Left lung (tissue), 4 donors: ENCODE measurements at regions not wholly inside any gene's neighbourhood (a gene's known extent, or its start where the extent isn't known, plus 50 kb on each side); places are given as distances from the start of the nearest gene placed in this dataset.

ENCODE experiments used
- ATAC-seq: fragments of 200-7000 bp; cut with Tn5 transposase; one replicate; pipeline ENCODE4 v1.9.1; 2020; ENCODE audit warnings: moderate library complexity
- DNase-seq, 4 donors: peaks; one replicate each; pipeline ENCODE4 v3.0.0-alpha.2; 2013 to 2020
- H3K27ac ChIP-seq, 2 donors: fragments of 200-600 bp; sonication (generic) in 1 of 2; one replicate each; pipeline versions ENCODE4 v1.5.0 to v1.8.0; 2020 to 2021
- H3K27me3 ChIP-seq, 2 donors: fragments of 200-600 bp; sonication (generic) in 1 of 2; one replicate each; pipeline versions ENCODE4 v1.5.0 to v1.8.0; 2020 to 2021
- H3K36me3 ChIP-seq, 2 donors: fragments of 200-600 bp; sonication (generic) in 1 of 2; one replicate each; pipeline versions ENCODE4 v1.5.0 to v1.8.0; 2020 to 2021
- H3K4me1 ChIP-seq, 2 donors: fragments of 200-600 bp; one replicate each; pipeline ENCODE4 v1.8.0; 2021
- H3K4me3 ChIP-seq, 2 donors: fragments of 200-600 bp; sonication (generic) in 1 of 2; one replicate each; pipeline versions ENCODE4 v1.5.0 to v1.8.0; 2020 to 2021; ENCODE audit warnings: mild to moderate bottlenecking in 1 of 2
- H3K9me3 ChIP-seq, 2 donors: fragments of 200-600 bp; sonication (generic) in 1 of 2; one replicate each; pipeline versions ENCODE4 v1.5.0 to v1.8.0; 2020 to 2021
- intact Hi-C, 2 donors: fragments of 100-400 bp; cut with DNase I; formaldehyde crosslinking; loops; one replicate each; pipeline versions ENCODE4 v1.11.2 to v1.14.2; 2022
- TF ChIP-seq, protein P1 (sequence below), 2 donors: fragments of 200-600 bp; sonication (generic) in 1 of 2; IDR thresholded peaks; one replicate each; pipeline versions ENCODE4 v1.5.0 to v1.8.0; 2021; ENCODE audit warnings: antibody characterized with exemption in 2 of 2
- donor health status: DM: no; HTN: yes; CAD: no.
- donor health status: DM: no; HTN: no; CAD: no.

DNA sequence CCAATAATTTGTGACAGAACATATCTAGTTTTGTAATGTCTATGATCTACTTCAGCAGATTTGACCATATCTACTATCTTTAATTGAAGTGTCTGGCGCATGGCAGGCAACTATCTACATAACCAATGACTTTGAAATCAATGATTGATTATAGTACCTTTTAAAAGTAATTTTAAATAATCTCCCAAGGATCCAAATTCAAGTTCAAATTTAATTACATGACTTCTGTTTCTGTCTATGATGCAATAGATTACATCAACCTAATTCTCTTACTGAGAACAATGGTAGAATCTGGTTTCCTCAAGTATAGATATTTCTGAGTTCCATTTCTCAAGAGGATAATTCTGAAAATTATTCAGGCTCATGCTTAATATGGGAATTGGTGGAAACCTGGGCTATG lies 177.4 kb upstream of the IL15 start:
- intact Hi-C loops, result no loop called here
- no peaks in the 10 kb centered on the region for H3K9me3 ChIP-seq
- no peak overlapping the region for H3K4me3 ChIP-seq

DNA sequence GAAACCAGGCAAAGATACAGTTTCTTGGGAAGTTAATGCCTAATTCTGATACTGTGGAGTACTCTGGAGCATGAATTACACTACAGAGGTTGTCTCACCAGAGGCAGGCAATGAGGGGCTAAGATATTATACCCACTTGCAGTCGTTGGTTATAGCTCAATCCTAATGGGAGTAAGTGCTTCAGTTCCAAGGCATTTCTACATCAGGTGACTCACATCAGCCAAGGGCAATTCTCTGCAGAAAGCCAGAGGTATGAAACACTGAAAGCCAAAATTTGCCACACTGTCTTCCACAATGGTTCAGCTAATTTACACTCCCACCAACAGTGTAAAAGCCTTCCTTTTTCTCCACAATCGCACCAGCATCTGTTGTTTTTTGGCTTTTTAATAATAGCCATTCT lies 174.0 kb upstream of the IL15 start:
- Histone ChIP-seq H3K27ac (no peak overlapping the region), H3K4me1 (no peaks in the 10 kb centered on the region), H3K9me3 (no peaks in the 10 kb centered on the region), H3K4me3 (no peak overlapping the region), H3K27me3 (no peaks in the 10 kb centered on the region), H3K36me3 (no peaks in the 10 kb centered on the region)
- ATAC-seq, result no peak
- no peak for DNase-seq
- TF ChIP-seq, protein P1, sequence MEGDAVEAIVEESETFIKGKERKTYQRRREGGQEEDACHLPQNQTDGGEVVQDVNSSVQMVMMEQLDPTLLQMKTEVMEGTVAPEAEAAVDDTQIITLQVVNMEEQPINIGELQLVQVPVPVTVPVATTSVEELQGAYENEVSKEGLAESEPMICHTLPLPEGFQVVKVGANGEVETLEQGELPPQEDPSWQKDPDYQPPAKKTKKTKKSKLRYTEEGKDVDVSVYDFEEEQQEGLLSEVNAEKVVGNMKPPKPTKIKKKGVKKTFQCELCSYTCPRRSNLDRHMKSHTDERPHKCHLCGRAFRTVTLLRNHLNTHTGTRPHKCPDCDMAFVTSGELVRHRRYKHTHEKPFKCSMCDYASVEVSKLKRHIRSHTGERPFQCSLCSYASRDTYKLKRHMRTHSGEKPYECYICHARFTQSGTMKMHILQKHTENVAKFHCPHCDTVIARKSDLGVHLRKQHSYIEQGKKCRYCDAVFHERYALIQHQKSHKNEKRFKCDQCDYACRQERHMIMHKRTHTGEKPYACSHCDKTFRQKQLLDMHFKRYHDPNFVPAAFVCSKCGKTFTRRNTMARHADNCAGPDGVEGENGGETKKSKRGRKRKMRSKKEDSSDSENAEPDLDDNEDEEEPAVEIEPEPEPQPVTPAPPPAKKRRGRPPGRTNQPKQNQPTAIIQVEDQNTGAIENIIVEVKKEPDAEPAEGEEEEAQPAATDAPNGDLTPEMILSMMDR (IDR thresholded peaks at IDR 0.05), result no peak
- intact Hi-C loops, result no loop called here

More for the DNA sequence above, 177.4 kb upstream of the IL15 start:
- no peaks in the 10 kb centered on the region for H3K27me3 ChIP-seq
- no peaks in the 10 kb centered on the region for H3K4me1 ChIP-seq
- no peaks in the 10 kb centered on the region for H3K36me3 ChIP-seq
- ATAC-seq, result no peak
- TF ChIP-seq, protein P1 (IDR thresholded peaks at IDR 0.05), result no peak
- H3K27ac ChIP-seq, result no peak overlapping the region
- no peak for DNase-seq

DNA sequence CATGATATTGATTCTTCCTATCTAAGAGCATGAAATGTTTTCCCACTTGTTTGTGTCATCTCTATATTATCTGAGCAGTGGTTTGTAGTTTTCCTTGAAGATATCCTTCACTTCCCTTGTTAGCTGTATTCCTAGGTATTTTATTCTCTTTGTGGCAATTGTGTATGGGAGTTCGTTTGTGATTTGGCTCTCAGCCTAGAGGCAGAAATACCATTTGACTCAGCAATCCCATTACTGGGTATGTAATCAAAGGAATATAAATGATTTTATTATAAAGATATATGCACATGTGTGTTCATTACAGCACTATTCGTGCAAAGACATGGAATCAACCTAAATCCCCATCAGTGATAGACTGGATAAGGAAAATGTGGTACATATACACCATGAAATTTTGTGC lies 172.7 kb upstream of the IL15 start:
- no peak for ATAC-seq
- Histone ChIP-seq H3K4me1 (no peaks in the 10 kb centered on the region), H3K9me3 (no peaks in the 10 kb centered on the region), H3K27me3 (no peaks in the 10 kb centered on the region), H3K27ac (no peak overlapping the region), H3K36me3 (no peaks in the 10 kb centered on the region), H3K4me3 (no peak overlapping the region)
- TF ChIP-seq, protein P1 (IDR thresholded peaks at IDR 0.05), result no peak
- no peak for DNase-seq
- intact Hi-C loops, result no loop called here

DNA sequence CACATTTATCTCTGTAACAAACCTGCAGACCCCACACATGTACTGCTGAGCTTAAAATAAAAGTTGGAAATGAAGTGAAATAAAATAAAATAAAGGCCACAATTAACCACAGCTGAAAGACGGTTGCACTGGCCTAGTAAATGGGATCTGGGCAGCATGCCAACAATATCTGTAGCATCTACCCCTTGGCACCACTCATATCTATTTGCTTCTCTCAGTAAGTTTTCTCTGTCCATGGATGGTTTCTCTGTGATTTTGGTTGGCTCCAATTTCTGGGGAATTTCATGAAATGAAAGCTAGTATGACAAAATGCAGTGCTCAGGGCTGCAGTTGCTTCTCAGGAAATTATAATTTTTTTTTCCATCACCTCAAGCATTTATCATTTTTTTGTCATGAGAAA lies 172.0 kb upstream of the IL15 start:
- no peak overlapping the region for H3K27ac ChIP-seq
- no peaks in the 10 kb centered on the region for H3K4me1 ChIP-seq
- no peak overlapping the region for H3K4me3 ChIP-seq
- H3K36me3 ChIP-seq, result no peaks in the 10 kb centered on the region
- no peaks in the 10 kb centered on the region for H3K9me3 ChIP-seq
- TF ChIP-seq, protein P1 (IDR thresholded peaks at IDR 0.05), result no peak
- ATAC-seq (no peak), DNase-seq (no peak)
- intact Hi-C loops, result no loop called here
- H3K27me3 ChIP-seq, result no peaks in the 10 kb centered on the region

DNA sequence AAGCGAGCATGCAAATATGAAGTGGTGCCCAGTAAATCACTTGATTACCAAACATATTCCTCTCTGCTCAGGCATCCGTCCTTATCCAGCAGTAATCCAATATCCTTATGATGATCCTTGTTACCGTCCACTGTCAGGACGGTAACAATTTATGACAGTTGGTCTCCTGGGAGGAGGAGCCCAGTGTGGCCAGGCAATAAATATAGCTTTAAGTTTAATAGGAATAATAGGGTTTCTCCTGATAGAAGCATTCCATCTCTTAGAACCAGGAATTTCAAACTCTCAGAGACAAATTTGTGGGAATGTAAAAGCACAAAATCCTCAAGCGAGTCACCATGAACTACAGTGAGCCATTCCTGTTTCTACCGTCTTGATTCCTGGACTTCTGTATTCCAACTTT lies 171.2 kb upstream of the IL15 start:
- ATAC-seq (no peak), DNase-seq (no peak)
- Histone ChIP-seq H3K4me3 (no peak overlapping the region), H3K9me3 (no peaks in the 10 kb centered on the region), H3K36me3 (no peaks in the 10 kb centered on the region), H3K27me3 (no peaks in the 10 kb centered on the region), H3K27ac (no peak overlapping the region), H3K4me1 (no peaks in the 10 kb centered on the region)
- TF ChIP-seq, protein P1 (IDR thresholded peaks at IDR 0.05), result no peak
- intact Hi-C loops, result no loop called here
